ENCODE measurements at regions not wholly inside any gene's neighbourhood (a gene's known extent, or its start where the extent isn't known, plus 50 kb on each side); places are given as distances from the start of the nearest gene placed in this dataset.
A peak's percentile ranks its signal among the peaks of the same experiment; 100 is the strongest.
"Not testable (repeated sequence)": the region's sequence is repeated elsewhere in the genome, so short reads cannot be mapped to it uniquely, and the experiment has no call there.

GRCh38 chr2:125658583-125658982 is 997.4 kb upstream of the GYPC start:
- H3K9me2 ChIP-seq (replicated peaks; ENCODE audit: insufficient read depth, low read length): no peaks in the 10 kb centered on the region
- H2AFZ ChIP-seq (ENCODE audit: low read length): no peak overlapping the region
- TF ChIP-seq EZH2 (optimal IDR thresholded peaks at IDR 0.05; ENCODE audit: low read depth, low read length) (no peak), EZH2phosphoT487 (IDR thresholded peaks at IDR 0.05; ENCODE audit: low read length) (no peak)
- TF ChIP-seq, protein P1, sequence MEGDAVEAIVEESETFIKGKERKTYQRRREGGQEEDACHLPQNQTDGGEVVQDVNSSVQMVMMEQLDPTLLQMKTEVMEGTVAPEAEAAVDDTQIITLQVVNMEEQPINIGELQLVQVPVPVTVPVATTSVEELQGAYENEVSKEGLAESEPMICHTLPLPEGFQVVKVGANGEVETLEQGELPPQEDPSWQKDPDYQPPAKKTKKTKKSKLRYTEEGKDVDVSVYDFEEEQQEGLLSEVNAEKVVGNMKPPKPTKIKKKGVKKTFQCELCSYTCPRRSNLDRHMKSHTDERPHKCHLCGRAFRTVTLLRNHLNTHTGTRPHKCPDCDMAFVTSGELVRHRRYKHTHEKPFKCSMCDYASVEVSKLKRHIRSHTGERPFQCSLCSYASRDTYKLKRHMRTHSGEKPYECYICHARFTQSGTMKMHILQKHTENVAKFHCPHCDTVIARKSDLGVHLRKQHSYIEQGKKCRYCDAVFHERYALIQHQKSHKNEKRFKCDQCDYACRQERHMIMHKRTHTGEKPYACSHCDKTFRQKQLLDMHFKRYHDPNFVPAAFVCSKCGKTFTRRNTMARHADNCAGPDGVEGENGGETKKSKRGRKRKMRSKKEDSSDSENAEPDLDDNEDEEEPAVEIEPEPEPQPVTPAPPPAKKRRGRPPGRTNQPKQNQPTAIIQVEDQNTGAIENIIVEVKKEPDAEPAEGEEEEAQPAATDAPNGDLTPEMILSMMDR (IDR thresholded peaks at IDR 0.05; ENCODE audit: low read length): no peak
- no peaks in the 10 kb centered on the region for H3K4me1 ChIP-seq (ENCODE audit: low read length)
- no peak overlapping the region for H3K9ac ChIP-seq (ENCODE audit: low read length)
- no peaks in the 10 kb centered on the region for H3K9me3 ChIP-seq (replicated peaks; ENCODE audit: insufficient read depth, low read length)
- no peak for DNase-seq
- no peaks in the 10 kb centered on the region for H3F3A ChIP-seq (ENCODE audit: insufficient read depth, low read length)
- no peak overlapping the region for H3K4me3 ChIP-seq (ENCODE audit: low read length)
- no peak overlapping the region for H3K4me2 ChIP-seq (ENCODE audit: low read depth, low read length)
- H3K27ac ChIP-seq (ENCODE audit: low read length): no peak overlapping the region
- no peaks in the 10 kb centered on the region for H3K27me3 ChIP-seq (replicated peaks; ENCODE audit: insufficient read depth, low read length)
- H4K20me1 ChIP-seq (ENCODE audit: insufficient read depth, low read length): no peaks in the 10 kb centered on the region
- no peaks in the 10 kb centered on the region for H3K36me3 ChIP-seq (replicated peaks; ENCODE audit: insufficient read depth, low read length)
- H3K79me2 ChIP-seq (ENCODE audit: low read length): no peaks in the 10 kb centered on the region

DNA sequence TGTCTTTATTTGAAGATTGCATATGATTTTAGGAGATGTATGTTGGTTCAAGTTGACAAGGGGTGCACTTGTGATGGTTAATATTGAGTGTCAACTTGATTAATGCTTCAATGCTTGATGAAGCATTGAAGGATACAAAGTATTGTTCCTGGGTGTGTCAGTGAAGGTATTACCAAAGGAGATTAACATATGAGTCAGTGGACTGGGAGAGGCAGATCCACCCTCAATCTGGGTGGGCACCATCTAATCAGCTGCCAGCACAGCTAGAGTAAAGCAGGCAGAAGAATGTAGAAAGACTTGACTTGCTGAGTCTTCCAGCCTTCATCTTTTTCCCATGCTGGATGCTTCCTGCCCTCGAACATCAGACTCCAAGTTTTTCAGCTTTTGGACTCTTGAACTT is 995.6 kb upstream of the GYPC start:
- not testable (repeated sequence) for H3K4me1 ChIP-seq (ENCODE audit: low read length); H3K9me3 ChIP-seq (replicated peaks; ENCODE audit: insufficient read depth, low read length); H3F3A ChIP-seq (ENCODE audit: insufficient read depth, low read length); H2AFZ ChIP-seq (ENCODE audit: low read length); H3K79me2 ChIP-seq (ENCODE audit: low read length); H3K4me2 ChIP-seq (ENCODE audit: low read depth, low read length); H3K4me3 ChIP-seq (ENCODE audit: low read length); H3K9me2 ChIP-seq (replicated peaks; ENCODE audit: insufficient read depth, low read length); DNase-seq; H3K27me3 ChIP-seq (replicated peaks; ENCODE audit: insufficient read depth, low read length); H3K9ac ChIP-seq (ENCODE audit: low read length); H3K36me3 ChIP-seq (replicated peaks; ENCODE audit: insufficient read depth, low read length); H3K27ac ChIP-seq (ENCODE audit: low read length); H4K20me1 ChIP-seq (ENCODE audit: insufficient read depth, low read length)

GRCh38 chr2:125667630-125668029 is 988.3 kb upstream of the GYPC start:
- TF ChIP-seq, protein P1 (IDR thresholded peaks at IDR 0.05; ENCODE audit: low read length): no peak
- no peak for TF ChIP-seq EZH2phosphoT487 (IDR thresholded peaks at IDR 0.05; ENCODE audit: low read length)
- TF ChIP-seq EZH2 (optimal IDR thresholded peaks at IDR 0.05; ENCODE audit: low read depth, low read length): no peak
- Histone ChIP-seq H3K36me3 (replicated peaks; ENCODE audit: insufficient read depth, low read length) (no peaks in the 10 kb centered on the region), H3K27me3 (replicated peaks; ENCODE audit: insufficient read depth, low read length) (no peaks in the 10 kb centered on the region), H3K9me2 (replicated peaks; ENCODE audit: insufficient read depth, low read length) (no peaks in the 10 kb centered on the region), H3K4me3 (ENCODE audit: low read length) (no peak overlapping the region), H3F3A (ENCODE audit: insufficient read depth, low read length) (no peaks in the 10 kb centered on the region), H3K4me1 (ENCODE audit: low read length) (peaks cover 5% of the 10 kb centered on the region; the same call in 1 of the 2 replicates), H3K9ac (ENCODE audit: low read length) (no peak overlapping the region), H3K79me2 (ENCODE audit: low read length) (no peaks in the 10 kb centered on the region), H3K4me2 (ENCODE audit: low read depth, low read length) (peak overlapping the region; percentile 38; the same call in 1 of the 2 replicates), H2AFZ (ENCODE audit: low read length) (no peak overlapping the region), H3K9me3 (replicated peaks; ENCODE audit: insufficient read depth, low read length) (no peaks in the 10 kb centered on the region), H4K20me1 (ENCODE audit: insufficient read depth, low read length) (no peaks in the 10 kb centered on the region), H3K27ac (ENCODE audit: low read length) (no peak overlapping the region)
- DNase-seq: peak; percentile 86

- H3K4me2 ChIP-seq (ENCODE audit: low read depth, low read length): no peak overlapping the region
- no peaks in the 10 kb centered on the region for H3K27me3 ChIP-seq (replicated peaks; ENCODE audit: insufficient read depth, low read length)
- no peaks in the 10 kb centered on the region for H3K36me3 ChIP-seq (replicated peaks; ENCODE audit: insufficient read depth, low read length)
- no peak overlapping the region for H3K9ac ChIP-seq (ENCODE audit: low read length)
- H3K9me2 ChIP-seq (replicated peaks; ENCODE audit: insufficient read depth, low read length): no peaks in the 10 kb centered on the region
- peaks cover 16% of the 10 kb centered on the region for H3K4me1 ChIP-seq (ENCODE audit: low read length)
- no peak overlapping the region for H3K4me3 ChIP-seq (ENCODE audit: low read length)
- no peaks in the 10 kb centered on the region for H3K9me3 ChIP-seq (replicated peaks; ENCODE audit: insufficient read depth, low read length)
- H4K20me1 ChIP-seq (ENCODE audit: insufficient read depth, low read length): no peaks in the 10 kb centered on the region
- no peak overlapping the region for H2AFZ ChIP-seq (ENCODE audit: low read length)
- TF ChIP-seq EZH2 (optimal IDR thresholded peaks at IDR 0.05; ENCODE audit: low read depth, low read length) (no peak), EZH2phosphoT487 (IDR thresholded peaks at IDR 0.05; ENCODE audit: low read length) (no peak)
- TF ChIP-seq, protein P1 (IDR thresholded peaks at IDR 0.05; ENCODE audit: low read length): no peak
- no peaks in the 10 kb centered on the region for H3K79me2 ChIP-seq (ENCODE audit: low read length)
- H3F3A ChIP-seq (ENCODE audit: insufficient read depth, low read length): peaks cover 8% of the 10 kb centered on the region; the same call in 1 of the 2 replicates
- no peak for DNase-seq
- H3K27ac ChIP-seq (ENCODE audit: low read length): no peak overlapping the region
Observed at GRCh38 chr2:125679903-125680302, 976.1 kb upstream of the GYPC start.
